ENCODE measurements at regions not wholly inside any gene's neighbourhood (a gene's known extent, or its start where the extent isn't known, plus 50 kb on each side); places are given as distances from the start of the nearest gene placed in this dataset.
A peak's percentile ranks its signal among the peaks of the same experiment; 100 is the strongest.

DNA sequence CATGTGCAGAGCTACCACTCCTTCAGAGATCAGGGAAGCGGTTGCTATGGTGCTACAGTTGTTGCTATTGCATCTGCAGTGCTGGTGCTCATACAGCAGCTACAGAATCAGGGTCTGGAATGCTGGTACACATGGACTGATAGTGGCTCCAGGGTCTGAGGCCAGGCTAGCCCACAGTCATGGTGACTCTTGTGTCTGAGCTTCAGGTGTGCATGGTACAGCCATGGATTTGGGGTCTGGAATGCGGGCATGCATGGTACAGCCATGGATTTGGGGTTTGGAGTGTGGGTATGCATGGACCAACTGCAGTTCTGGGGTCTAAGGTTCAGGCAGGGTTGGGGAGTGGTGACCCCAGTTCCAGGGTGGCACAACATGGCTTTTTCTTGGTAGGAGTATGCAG is 185.2 kb downstream of the SLC4A3 start:
- no peak for ATAC-seq
- DNase-seq: no peak
- intact Hi-C loops (cut with DNase I): no loop called here

DNA sequence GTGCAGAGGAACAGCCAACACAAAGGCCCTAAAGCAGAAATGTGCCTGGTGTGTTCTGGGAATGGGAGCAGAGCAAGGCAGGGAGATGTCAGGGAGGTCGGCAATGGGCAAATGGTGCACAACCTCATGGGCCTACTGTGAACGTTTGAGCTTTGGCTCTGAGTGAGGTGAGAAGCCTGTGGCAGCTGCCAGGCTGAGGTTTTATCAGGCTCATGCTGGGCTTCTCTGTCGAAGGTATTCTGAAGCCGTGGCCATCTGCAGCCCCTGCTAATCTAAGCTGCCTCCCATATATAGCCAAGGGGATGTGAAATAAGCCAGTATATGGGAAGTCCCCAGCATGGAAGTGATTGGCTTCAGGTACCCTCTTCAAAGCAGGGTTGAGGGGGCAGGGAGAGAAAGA is 193.3 kb downstream of the SLC4A3 start:
- ATAC-seq (peak in 1 of 2 donors; percentile 54), DNase-seq (no peak)
- intact Hi-C loops (cut with DNase I): no loop called here

DNA sequence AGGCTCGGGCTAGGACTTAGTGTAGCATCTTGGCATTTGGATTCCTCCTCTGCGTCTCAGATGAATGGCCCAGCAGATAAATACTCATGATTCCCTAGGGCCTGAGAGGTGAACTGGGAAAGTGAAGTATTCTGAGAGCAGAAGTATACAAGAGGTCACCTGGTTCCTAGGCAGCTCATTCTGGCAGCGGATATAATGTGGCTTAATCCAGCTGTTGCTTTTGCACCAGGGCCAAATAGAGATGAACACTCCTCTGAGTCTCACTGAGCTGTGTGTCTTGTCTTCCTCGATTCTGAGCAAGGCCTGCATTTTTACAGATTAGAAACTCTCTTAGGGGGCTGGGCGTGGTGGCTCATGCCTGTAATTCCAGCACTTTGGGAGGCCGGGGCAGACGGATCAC is 196.1 kb downstream of the SLC4A3 start:
- DNase-seq (no peak), ATAC-seq (no peak)
- intact Hi-C loops (cut with DNase I): no loop called here

DNA sequence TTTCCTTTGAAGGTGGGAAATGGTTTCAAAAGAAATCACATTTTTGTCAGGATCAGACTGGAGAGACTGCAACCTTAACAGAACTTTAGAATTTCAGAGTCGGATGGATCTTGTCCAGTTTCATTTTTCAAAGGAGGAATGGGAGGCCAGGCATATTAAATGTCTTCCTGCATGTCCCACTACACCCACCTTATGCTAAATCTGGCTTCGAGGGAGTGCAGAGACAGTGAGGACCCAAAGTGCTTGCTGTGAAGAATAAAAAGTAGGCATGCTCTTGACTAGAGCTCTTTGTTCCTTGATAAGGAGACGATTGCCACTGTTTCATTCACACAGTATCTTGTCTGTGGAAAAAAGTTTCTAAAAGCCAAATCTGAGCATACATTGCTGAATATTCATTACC is 197.6 kb downstream of the SLC4A3 start:
- intact Hi-C loops (cut with DNase I): no loop called here
- ATAC-seq: no peak
- DNase-seq: no peak

DNA sequence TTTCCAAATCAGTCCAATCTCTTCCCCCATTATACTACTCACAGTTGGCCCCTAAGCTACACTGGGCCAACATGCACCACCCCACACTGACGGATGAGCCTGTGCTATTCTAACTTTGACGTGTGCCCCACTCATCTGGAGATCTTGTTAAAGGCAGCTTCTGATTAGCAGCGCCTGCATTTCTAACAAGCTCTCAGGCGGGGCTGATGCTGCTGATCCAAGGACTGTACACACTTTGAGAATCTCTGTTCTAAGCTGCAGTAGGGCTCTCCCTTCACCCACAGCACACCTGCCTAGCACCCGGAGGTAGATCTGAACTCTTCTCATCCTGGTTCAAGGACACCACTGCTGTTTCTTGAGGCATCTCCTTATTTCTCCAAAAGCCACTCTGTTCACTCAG is 200.7 kb downstream of the SLC4A3 start:
- ATAC-seq (no peak), DNase-seq (no peak)
- intact Hi-C loops (cut with DNase I): no loop called here

DNA sequence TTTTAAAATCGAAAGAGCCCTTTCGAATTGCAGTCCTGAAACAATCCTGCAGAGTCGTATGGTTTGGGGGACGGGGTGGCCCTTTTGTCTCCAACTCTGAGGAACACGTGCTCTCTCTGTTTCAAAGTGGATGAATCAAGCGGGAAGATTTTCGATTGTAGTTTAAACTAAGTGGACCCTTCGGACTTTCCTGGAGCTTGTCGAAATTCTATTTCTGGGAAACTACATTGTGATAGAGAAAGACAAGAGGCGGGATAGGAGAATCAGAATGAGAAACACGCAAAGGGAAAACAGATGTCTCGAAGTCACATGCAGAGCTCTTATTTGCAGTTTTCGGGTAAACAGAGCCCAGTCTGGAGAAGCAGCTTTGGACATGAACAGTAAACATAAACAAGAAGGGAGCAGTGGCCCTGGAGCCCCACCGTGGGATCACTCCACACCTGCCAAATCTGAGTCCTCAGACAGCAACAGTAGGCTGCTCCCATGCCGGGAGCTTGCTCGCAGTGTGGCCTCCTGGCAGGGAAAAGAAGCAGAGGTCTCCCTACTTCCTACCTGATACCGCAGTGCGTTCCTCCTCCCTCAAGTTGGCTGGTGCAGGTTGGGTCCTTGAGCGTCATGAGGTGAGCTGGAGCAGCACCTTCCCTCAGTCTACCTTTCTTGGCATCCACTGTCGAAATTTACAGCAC is 202.4 kb downstream of the SLC4A3 start:
- no peak for ATAC-seq
- intact Hi-C loops (cut with DNase I): no loop called here
- no peak for DNase-seq

DNA sequence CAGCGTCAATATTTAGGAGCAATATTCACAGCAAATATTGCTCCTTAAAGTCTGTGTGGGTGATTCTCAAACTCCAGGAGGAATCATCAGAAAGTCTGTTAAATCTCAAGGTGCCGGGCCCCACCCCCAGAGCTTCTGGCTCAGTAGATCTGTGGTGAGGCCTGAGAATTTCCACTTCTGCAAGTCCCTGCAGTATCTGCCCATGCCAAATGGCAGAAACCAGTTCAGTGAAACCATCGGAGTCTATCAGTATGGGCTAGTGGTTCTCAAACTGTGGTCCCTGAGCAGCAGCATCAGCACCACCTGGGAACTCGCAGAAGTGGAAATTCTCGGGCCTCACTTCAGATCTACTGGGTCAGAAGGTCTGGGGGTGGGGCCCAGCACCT is 202.9 kb downstream of the SLC4A3 start:
- ATAC-seq (no peak), DNase-seq (no peak)
- intact Hi-C loops (cut with DNase I): no loop called here

DNA sequence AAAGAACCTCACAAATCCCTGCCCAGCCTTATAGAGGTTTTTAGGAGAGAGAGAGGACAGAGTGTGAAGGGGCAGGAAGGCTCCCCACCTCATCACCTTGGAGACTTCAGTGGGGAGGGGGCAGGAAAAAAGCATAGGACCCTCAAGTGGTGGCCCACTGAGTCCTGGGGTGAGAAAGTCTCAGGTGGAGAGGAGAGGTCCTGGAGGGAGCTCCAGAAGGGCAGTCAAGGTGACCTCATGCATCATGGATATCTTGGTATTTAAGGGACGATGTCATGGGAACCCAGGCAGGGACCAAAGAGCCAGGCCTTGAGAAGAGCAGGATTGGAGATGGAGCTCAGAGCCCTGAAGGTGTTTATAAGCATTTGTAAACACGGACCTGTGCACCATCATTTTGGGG is 204.5 kb downstream of the SLC4A3 start:
- intact Hi-C loops (cut with DNase I): no loop called here
- DNase-seq (no peak), ATAC-seq (no peak)

DNA sequence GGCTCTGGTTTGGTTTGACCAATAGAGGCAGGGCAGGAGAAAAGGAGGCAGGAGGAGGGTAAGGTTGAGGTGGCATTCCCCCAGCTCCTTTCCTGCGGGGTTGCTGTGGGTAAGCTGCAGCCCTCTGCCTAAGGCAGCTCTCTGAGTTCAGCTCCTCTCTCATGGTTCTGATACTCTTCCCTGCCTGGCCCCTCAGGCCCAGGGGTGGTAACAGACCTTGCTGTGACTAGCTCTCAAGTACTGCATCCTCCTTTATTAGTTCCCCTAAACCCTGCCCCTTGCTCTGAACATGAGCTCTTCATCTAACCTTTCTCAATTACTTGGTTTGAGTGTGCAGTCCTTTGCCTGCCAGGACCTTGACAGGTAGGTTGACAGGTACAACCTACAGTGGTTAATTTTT is 205.5 kb downstream of the SLC4A3 start:
- intact Hi-C loops (cut with DNase I): no loop called here
- ATAC-seq: no peak
- DNase-seq: no peak

DNA sequence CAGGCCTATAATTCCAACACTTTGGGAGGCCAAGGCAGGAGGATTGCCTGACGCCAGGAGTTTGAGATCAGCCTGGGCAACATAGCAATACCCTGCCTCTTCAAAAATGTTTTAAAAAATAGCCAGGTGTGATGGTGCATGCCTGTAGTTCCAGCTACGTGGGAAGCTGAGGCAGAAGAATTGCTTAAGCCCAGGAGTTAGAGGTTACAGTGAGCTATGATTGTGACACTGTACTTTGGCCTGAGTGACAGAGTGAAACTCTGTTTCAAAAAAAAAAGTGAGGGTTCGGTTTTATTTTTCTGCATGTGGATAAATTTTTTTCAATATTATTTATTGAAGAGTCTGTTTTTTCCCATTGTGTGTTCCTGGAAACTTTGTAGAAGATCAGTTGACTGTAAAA is 208.1 kb downstream of the SLC4A3 start:
- intact Hi-C loops (cut with DNase I): loop anchor here in 1 of 2 donors (5.0 kb wide), 1 partner anchor 98 kb away; no protein-coding TSS in a partner anchor

DNA sequence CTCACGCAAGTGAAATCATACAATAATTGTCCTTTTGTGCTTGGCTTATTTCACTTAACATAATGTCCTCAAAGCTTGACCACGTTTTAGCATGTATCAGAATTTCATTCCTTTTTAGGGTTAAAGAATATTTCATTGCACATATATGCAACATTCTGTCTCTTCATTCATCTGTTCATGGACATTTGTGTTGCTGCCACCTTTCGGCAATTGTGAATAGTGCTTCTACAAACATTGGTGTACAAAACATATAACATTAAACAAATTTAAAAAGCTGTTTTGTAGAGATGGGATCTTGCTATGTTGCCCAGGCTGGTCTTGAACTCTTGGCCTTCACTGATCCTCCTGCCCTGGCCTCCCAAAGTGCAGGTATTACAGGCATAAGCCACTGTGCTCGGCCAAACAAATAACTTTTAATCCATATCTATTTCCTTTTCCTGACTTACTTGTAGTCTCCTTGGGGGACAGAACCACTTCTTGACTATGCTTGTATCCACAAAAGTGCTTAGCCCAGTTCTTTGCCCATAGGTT is 209.3 kb downstream of the SLC4A3 start:
- ATAC-seq (no peak), DNase-seq (no peak)
- intact Hi-C loops (cut with DNase I): loop anchor here (2.0 to 5.0 kb wide), 2 partner anchors 99 to 100 kb away; no protein-coding TSS in a partner anchor

More for the DNA sequence above, 208.1 kb downstream of the SLC4A3 start:
- ATAC-seq: no peak
- DNase-seq: no peak

DNA sequence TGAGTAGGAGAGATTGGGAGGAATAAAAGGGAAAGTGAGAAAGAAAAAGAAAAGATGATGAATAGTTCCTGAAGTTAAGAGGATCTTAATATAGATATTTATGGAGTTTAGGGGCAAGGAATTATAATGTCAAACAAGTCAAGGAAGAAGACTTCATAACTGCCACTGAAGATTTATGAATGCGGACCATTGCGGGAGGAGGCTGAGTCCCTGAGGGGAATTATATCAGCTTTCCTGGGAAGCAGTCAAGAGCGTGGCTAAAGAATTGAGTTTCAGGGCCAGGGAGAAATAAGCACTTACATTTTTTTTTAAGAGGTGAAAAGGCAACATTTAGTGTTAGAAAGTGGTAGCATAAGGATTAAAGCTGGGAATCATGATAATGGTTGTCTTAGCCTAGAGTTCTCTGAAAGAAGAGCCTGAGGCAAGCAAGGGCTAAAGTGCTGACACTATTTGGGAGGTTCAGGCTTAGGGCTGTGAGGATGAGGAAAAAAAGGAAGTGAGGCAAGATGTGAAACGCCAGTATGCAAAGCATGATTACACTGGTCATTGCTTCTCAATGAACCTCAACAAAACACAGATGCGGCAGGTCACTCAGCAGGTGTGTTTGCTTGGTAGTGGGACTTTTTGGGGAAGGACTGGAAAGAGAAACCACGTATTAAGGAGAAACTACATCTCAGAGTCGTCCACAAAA is 217.1 kb downstream of the SLC4A3 start:
- no peak for ATAC-seq
- intact Hi-C loops (cut with DNase I): no loop called here
- DNase-seq: no peak

DNA sequence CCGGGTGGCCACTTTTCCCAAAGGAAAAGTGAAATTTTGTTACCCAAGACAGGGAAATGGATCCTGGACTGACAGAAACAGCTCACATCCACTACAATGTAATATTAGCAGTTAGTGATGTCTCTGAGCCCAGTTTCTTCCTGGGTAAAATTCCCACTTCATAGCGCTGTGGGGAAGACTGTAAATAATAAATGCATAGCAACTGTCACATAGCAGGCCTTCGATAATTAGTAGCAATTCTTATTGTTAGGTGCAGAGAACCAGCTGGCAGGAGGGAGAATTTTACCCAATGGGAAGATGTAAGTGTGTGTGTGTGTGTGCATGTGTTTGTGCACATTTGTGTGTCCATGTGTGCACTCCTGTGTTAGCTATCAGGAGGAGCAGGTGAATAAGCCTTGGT is 221.5 kb downstream of the SLC4A3 start:
- intact Hi-C loops (cut with DNase I): no loop called here
- no peak for ATAC-seq

DNA sequence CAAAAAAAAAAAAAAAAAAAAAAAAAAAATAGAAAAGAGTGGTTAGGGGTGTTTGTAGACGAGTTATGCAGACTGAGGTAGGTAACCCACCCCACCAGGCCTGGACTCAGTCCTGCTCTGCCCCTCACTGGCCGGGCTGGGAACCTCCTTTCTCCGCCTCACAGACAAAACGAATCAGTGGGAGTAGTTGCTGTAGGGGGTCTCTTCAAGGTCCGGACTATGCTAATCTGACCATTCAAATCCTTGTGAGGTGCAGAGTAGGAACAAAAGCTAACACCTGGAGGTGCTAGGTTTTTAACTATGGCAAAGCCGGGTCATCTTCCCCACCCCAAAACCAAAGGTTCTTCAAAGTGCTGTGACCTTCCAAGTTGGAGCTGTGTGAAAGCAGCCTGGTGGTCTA is 223.7 kb downstream of the SLC4A3 start:
- ATAC-seq (no peak), DNase-seq (no peak)
- intact Hi-C loops (cut with DNase I): no loop called here

More for the DNA sequence above, 221.5 kb downstream of the SLC4A3 start:
- DNase-seq: no peak

DNA sequence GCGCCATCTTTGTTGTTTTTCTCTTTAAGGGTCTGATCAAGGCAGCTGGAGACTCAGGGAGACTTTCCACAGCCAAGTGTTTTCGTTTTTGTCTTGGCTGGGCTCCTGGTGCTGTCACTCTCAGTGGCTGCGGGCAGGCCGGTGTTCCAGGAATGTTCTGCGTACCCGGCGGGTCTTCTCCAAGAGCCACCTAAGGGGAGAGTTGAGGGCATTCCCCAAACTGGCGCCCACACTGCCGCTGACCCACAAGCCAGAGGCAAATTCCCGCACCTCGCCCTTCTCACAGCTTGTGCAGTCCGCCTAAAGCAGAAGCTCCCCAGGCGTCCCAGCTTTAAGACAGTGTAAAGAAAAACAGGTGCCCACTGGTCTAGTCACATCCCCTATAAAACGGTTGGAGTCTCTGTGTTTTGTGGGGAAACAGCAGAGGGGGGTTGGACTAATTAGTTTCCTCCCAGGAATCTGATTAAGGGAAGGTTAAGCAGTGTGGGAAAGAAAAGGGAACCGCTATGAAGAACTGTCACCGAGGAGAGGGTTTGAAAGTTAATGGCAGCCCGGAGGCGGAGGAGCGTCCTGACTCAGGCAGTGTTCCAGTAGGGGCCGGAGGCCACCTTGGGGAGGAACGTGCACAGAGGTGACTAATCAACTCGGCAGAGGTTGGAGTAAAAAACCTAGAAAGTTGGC is 224.5 kb downstream of the SLC4A3 start:
- intact Hi-C loops (cut with DNase I): no loop called here

DNA sequence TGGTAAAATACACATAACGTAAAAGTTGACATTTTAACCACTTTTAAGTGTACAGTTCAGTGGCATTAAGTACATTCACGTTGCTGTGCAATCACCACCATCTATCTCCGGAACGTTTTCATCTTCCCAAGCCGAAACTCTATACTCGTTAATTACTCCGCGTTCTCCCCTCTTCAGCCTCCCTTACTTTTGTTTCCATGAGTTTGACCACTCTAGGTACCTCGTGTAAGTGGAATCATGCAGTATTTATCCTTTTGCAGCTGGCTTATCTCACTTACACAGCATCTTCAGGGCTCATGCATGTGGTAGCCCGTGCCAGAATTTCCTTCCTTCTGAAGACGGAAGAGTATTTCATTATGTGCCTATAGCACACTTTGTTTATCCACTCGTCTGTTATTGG is 225.2 kb downstream of the SLC4A3 start:
- intact Hi-C loops (cut with DNase I): no loop called here
- ATAC-seq (no peak), DNase-seq (no peak)

More for the DNA sequence above, 224.5 kb downstream of the SLC4A3 start:
- peak; percentile 50 to 70 for ATAC-seq
- DNase-seq: no peak

DNA sequence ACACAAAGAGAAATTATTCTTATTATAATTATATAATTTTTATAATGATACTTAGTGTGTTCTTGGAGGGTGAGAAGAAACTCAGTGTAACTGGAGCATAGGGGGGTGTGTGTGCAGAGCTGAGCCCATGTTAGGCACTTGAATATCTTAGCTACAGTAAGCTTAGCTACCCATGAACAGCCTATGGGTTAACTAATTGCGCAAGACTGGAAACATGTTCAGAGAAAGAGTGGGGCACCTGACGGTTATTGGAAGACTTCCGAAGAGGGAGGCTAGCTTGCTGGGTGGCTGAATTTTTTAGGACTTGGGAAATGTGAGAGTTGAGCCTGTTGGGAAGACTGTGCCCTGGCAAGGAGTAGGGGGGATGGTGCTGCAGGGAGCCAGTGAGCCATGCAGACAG is 229.2 kb downstream of the SLC4A3 start:
- no peak for ATAC-seq
- intact Hi-C loops (cut with DNase I): no loop called here
- no peak for DNase-seq

DNA sequence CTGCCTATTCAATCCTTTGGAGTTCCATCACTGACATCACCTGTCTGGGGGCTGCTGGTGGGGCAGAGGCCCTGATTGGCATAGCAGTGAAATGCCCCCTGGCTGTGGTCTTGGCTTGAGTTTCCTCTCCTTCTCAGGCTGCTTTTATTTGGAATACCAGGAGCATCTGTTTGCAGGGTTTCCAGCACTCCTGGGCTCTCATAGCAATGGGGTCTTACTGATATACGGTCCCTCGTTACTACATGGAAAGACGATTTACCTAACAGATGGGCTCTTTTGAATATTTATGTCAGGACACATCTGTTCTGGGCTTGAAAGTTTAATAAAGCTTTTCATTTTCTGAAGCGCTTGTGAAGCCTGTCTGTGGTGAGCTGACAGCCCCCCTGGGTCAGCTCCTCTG is 230.3 kb downstream of the SLC4A3 start:
- DNase-seq: no peak
- intact Hi-C loops (cut with DNase I): no loop called here
- ATAC-seq: no peak

DNA sequence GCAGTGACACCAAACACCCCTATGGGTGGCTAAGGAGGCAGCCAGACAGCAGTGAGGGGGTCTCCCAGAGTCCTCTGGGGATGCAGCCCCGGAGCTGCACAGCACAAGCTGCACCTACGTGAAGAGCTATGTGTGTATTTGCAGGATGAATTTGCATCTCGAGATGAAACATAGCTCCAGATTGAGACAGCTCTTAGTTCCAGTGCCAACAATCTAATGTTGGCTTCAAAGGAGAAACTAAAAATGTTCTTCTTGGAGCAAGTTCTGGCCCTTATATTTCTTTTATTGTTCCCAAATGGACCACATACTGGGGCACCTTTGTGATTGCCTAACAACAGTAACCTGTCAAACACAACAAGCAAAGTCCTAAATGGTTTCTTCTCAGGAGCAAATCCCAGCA is 233.9 kb downstream of the SLC4A3 start:
- DNase-seq (no peak), ATAC-seq (no peak)
- intact Hi-C loops (cut with DNase I): no loop called here

DNA sequence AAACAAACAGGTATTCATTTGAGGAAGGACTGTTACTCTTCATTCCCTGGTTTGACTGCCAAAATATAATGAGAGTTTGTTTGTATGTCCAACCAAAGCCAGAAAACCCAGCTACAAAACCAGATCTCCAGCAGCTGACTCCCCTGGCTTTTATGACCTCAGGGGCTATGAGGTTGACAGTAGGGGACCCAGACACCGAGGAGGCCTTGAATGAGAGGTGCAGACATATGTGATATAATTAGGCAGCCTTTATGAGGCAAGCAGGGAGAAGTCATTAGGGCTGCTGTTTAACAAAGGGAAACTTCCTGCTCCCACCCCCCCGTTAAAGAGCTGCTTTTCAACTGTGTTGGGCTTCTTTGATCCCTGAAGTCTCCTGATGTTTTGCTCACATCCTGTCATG is 236.7 kb downstream of the SLC4A3 start:
- intact Hi-C loops (cut with DNase I): no loop called here
- no peak for ATAC-seq
- no peak for DNase-seq
